GM23338 (cell line): ENCODE measurements at regions not wholly inside any gene's neighbourhood (a gene's known extent, or its start where the extent isn't known, plus 50 kb on each side); places are given as distances from the start of the nearest gene placed in this dataset.

Source experiments
- ATAC-seq: fragments of 200-7000 bp; cut with Tn5 transposase; 3 replicates; pipeline ENCODE4 v1.9.1; 2020
- DNase-seq: peaks from one replicate; pipeline ENCODE4 v3.0.0-alpha.2; 2015; ENCODE audit warnings: low spot score
- H2AFZ ChIP-seq: fragments of 200-600 bp; sonication (generic); 2 replicates; pipeline ENCODE4 v1.8.0; 2016; ENCODE audit warnings: antibody characterized with exemption, mild to moderate bottlenecking, moderate library complexity
- H3F3A ChIP-seq: fragments of 200-600 bp; sonication (generic); replicated peaks from 2 replicates; pipeline ENCODE4 v1.8.0; 2017; ENCODE audit warnings: antibody characterized with exemption, mixed run types, low read depth
- H3K27ac ChIP-seq: fragments of 200-600 bp; sonication (generic); 2 replicates; pipeline ENCODE4 v1.6.1; 2016; ENCODE audit warnings: low read depth
- H3K27me3 ChIP-seq: fragments of 200-600 bp; sonication (generic); 2 replicates; pipeline ENCODE4 v1.8.0; 2016; ENCODE audit warnings: mild to moderate bottlenecking, mixed run types, moderate library complexity; ENCODE audit not compliant: insufficient read depth
- H3K36me3 ChIP-seq: fragments of 200-600 bp; sonication (generic); 2 replicates; pipeline ENCODE4 v1.8.0; 2016; ENCODE audit warnings: mild to moderate bottlenecking; ENCODE audit not compliant: insufficient read depth
- H3K4me1 ChIP-seq: fragments of 200-600 bp; sonication (generic); 2 replicates; pipeline ENCODE4 v1.8.0; 2016; ENCODE audit warnings: mild to moderate bottlenecking, moderate library complexity; ENCODE audit not compliant: insufficient read depth
- H3K4me2 ChIP-seq: fragments of 200-600 bp; sonication (generic); 2 replicates; pipeline ENCODE4 v1.7.1; 2017; ENCODE audit warnings: mixed run types
- H3K4me3 ChIP-seq: fragments of 200-600 bp; sonication (generic); 2 replicates; pipeline ENCODE4 v1.6.1; 2016; ENCODE audit warnings: mixed run types
- H3K79me2 ChIP-seq: fragments of 200-600 bp; sonication (generic); replicated peaks from 2 replicates; pipeline ENCODE4 v1.8.0; 2017; ENCODE audit warnings: mild to moderate bottlenecking; ENCODE audit not compliant: insufficient read depth
- H3K9me2 ChIP-seq: fragments of 200-600 bp; sonication (generic); 2 replicates; pipeline ENCODE4 v1.8.0; 2017; ENCODE audit not compliant: insufficient read depth
- H4K20me1 ChIP-seq: fragments of 200-600 bp; sonication (generic); replicated peaks from 2 replicates; pipeline ENCODE4 v1.8.0; 2017; ENCODE audit warnings: mild to moderate bottlenecking; ENCODE audit not compliant: insufficient read depth
- H3K27ac Mint-ChIP-seq: 2 replicates; pipeline ENCODE4 v1.8.0; 2020; ENCODE audit warnings: inconsistent platforms, mild to moderate bottlenecking, moderate library complexity, mixed read lengths
- H3K27me3 Mint-ChIP-seq: 3 replicates; pipeline ENCODE4 v1.8.0; 2022; ENCODE audit warnings: low read depth, mild to moderate bottlenecking, moderate library complexity, mixed read lengths, inconsistent platforms; ENCODE audit not compliant: insufficient read depth, poor library complexity
- H3K36me3 Mint-ChIP-seq: 3 replicates; pipeline ENCODE4 v1.8.0; 2021; ENCODE audit warnings: low read depth, mild to moderate bottlenecking, inconsistent platforms, moderate library complexity, mixed read lengths
- H3K4me1 Mint-ChIP-seq: 3 replicates; pipeline ENCODE4 v1.8.0; 2020; ENCODE audit warnings: mild to moderate bottlenecking, inconsistent platforms, mixed read lengths
- H3K4me3 Mint-ChIP-seq: 3 replicates; pipeline ENCODE4 v1.8.0; 2021; ENCODE audit warnings: moderate library complexity, mild to moderate bottlenecking, inconsistent platforms, mixed read lengths
- H3K9me3 Mint-ChIP-seq: 3 replicates; pipeline ENCODE4 v1.8.0; 2020; ENCODE audit warnings: moderate library complexity, mild to moderate bottlenecking, inconsistent platforms, mixed read lengths
- EZH2 ChIP-seq: fragments of 200-600 bp; sonication (generic); IDR thresholded peaks from one replicate; pipeline ENCODE4 v1.8.0; 2017; ENCODE audit warnings: antibody characterized with exemption, mild to moderate bottlenecking, low read depth; ENCODE audit not compliant: unreplicated experiment
- EZH2phosphoT487 ChIP-seq: fragments of 200-600 bp; sonication (generic); IDR thresholded peaks from one replicate; pipeline ENCODE4 v1.8.1; 2018; ENCODE audit warnings: antibody characterized with exemption; ENCODE audit not compliant: unreplicated experiment
- JUNB ChIP-seq: IDR thresholded peaks from one replicate; pipeline ENCODE4 v1.6.1; 2016; ENCODE audit warnings: antibody characterized with exemption; ENCODE audit not compliant: unreplicated experiment
- NANOG ChIP-seq: IDR thresholded peaks from 2 replicates; pipeline ENCODE4 v1.6.1; 2016; ENCODE audit warnings: antibody characterized with exemption, borderline replicate concordance
- POLR2AphosphoS5 ChIP-seq: IDR thresholded peaks from 2 replicates; pipeline ENCODE4 v1.6.1; 2016; ENCODE audit warnings: antibody characterized with exemption, low read depth
- STAT1 ChIP-seq: IDR thresholded peaks from one replicate; pipeline ENCODE4 v1.6.1; 2016; ENCODE audit warnings: antibody characterized with exemption; ENCODE audit not compliant: unreplicated experiment
- ZNF114 ChIP-seq: fragments of 250-450 bp; sonication (Bioruptor Pico); IDR thresholded peaks from 2 replicates; pipeline ENCODE4 v1.5.0; 2020; ENCODE audit warnings: mild to moderate bottlenecking, moderate library complexity
- ZNF331 ChIP-seq: fragments of 250-450 bp; sonication (Bioruptor Pico); IDR thresholded peaks from 2 replicates; pipeline ENCODE4 v1.5.0; 2020; ENCODE audit warnings: low read depth, mild to moderate bottlenecking, moderate library complexity
- ZNF462 ChIP-seq: fragments of 250-450 bp; sonication (Bioruptor Pico); IDR thresholded peaks from 2 replicates; pipeline ENCODE4 v1.5.0; 2020; ENCODE audit warnings: mild to moderate bottlenecking, moderate library complexity
- TF ChIP-seq, protein P1 (sequence below), 2 experiments: fragments of 200-600 bp in 1 of 2; sonication (generic) in 1 of 2; conservative IDR thresholded peaks; 2 replicates each; pipeline versions ENCODE4 v1.5.1 to v1.6.1; 2016 to 2017; ENCODE audit warnings: antibody characterized with exemption in 2 of 2, low read depth in 2 of 2, mild to moderate bottlenecking in 2 of 2, moderate library complexity in 1 of 2

DNA sequence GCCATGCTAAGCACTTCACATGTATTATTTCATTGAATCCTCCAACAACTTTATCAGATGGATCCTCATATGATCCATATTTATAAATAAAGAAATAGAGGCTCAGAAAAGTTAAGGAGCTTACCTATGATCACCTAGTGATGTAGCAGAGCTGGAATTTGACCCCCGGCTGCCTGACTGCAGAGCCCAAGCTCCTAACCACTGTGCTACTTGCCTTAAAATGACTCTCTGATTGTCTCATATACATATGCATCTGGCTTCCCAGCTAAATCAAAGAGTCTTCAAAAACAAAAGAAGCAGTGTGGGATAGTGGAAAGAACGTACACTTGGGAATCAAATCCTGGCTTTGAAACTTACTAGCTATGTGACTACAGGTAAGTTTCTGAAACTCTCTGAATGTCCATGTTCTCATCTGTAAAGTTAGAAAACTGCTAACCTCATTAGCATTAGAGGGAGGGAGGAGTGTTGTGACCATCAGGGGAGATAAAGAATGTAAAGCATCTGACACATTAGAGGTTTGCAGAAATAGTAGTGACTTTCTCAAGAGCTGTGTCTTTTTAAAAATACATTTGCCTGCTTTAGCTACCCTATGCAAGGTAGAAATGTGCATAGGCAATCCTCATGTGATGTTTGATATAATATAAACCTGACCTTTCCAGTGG is 67.2 kb upstream of the BARHL2 start:
- Histone ChIP-seq H4K20me1 (no peaks in the 10 kb centered on the region), H3K4me2 (peak overlapping the region; percentile 11; the same call in 1 of the 2 replicates), H3F3A (no peaks in the 10 kb centered on the region), H3K4me1 (peaks cover 11% of the 10 kb centered on the region; the same call in 1 of the 2 replicates), H3K36me3 (no peaks in the 10 kb centered on the region), H3K9me2 (0 out of 2 replicates have a peak, but pooled peaks cover 8% of the 10 kb centered on the region), H3K27ac (no peak overlapping the region), H3K79me2 (no peaks in the 10 kb centered on the region), H3K4me3 (no peak overlapping the region), H2AFZ (no peak overlapping the region), H3K27me3 (no peaks in the 10 kb centered on the region)
- Mint-ChIP-seq H3K4me3 (no peak overlapping the region), H3K36me3 (no peaks in the 10 kb centered on the region), H3K4me1 (peaks cover 8% of the 10 kb centered on the region), H3K27me3 (peaks cover 3% of the 10 kb centered on the region), H3K27ac (no peak overlapping the region), H3K9me3 (no peaks in the 10 kb centered on the region)
- DNase-seq (peak; percentile 44), ATAC-seq (peak; percentile 73)
- TF ChIP-seq ZNF331 (CRISPR knock-in tag) (no peak), NANOG (no peak), JUNB (no peak), STAT1 (no peak)
- TF ChIP-seq, protein P1, sequence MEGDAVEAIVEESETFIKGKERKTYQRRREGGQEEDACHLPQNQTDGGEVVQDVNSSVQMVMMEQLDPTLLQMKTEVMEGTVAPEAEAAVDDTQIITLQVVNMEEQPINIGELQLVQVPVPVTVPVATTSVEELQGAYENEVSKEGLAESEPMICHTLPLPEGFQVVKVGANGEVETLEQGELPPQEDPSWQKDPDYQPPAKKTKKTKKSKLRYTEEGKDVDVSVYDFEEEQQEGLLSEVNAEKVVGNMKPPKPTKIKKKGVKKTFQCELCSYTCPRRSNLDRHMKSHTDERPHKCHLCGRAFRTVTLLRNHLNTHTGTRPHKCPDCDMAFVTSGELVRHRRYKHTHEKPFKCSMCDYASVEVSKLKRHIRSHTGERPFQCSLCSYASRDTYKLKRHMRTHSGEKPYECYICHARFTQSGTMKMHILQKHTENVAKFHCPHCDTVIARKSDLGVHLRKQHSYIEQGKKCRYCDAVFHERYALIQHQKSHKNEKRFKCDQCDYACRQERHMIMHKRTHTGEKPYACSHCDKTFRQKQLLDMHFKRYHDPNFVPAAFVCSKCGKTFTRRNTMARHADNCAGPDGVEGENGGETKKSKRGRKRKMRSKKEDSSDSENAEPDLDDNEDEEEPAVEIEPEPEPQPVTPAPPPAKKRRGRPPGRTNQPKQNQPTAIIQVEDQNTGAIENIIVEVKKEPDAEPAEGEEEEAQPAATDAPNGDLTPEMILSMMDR (conservative IDR thresholded peaks at IDR 0.05; ENCODE audit: low read depth in 2 of 2), result no peak

DNA sequence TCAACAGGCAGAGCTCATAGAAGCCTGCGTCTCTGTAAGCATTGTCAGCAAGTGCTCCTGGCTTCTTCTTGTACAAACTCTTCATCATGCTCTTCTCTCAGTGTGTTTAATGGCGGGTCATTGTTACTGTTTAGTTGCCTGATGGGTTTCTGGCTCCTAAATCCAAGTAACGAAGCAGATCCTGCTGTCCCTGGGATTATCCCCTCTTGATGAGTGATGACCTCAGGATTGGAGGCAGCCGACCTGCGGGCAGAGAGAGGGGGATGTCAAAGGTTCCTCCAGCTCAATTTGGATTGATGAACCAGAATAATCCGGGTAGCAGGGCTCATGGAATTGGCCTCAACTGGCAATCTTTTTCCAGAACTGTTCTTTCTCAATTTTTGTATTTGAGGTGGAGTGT is 66.1 kb upstream of the BARHL2 start:
- no peak overlapping the region for H3K4me3 Mint-ChIP-seq
- H3K9me3 Mint-ChIP-seq, result no peaks in the 10 kb centered on the region
- Histone ChIP-seq H4K20me1 (no peaks in the 10 kb centered on the region), H3K27ac (no peak overlapping the region), H3K36me3 (no peaks in the 10 kb centered on the region), H3K4me2 (no peak overlapping the region), H3K4me3 (no peak overlapping the region), H3F3A (no peaks in the 10 kb centered on the region), H3K27me3 (no peaks in the 10 kb centered on the region), H3K79me2 (no peaks in the 10 kb centered on the region), H3K9me2 (0 out of 2 replicates have a peak, but pooled peaks cover 4% of the 10 kb centered on the region), H3K4me1 (peaks cover 11% of the 10 kb centered on the region; the same call in 1 of the 2 replicates), H2AFZ (no peak overlapping the region)
- no peak overlapping the region for H3K27ac Mint-ChIP-seq
- H3K4me1 Mint-ChIP-seq, result peaks cover 13% of the 10 kb centered on the region
- peaks cover 3% of the 10 kb centered on the region for H3K27me3 Mint-ChIP-seq
- DNase-seq, result no peak
- ATAC-seq, result no peak
- H3K36me3 Mint-ChIP-seq, result no peaks in the 10 kb centered on the region
- no peak for TF ChIP-seq EZH2
- no peak for TF ChIP-seq POLR2AphosphoS5
- no peak for TF ChIP-seq ZNF114 (CRISPR knock-in tag)
- TF ChIP-seq ZNF462, result no peak
- TF ChIP-seq STAT1, result no peak
- TF ChIP-seq, protein P1 (conservative IDR thresholded peaks at IDR 0.05; ENCODE audit: low read depth in 2 of 2), result no peak
- no peak for TF ChIP-seq JUNB
- TF ChIP-seq EZH2phosphoT487, result no peak
